Inflammatory macrophage treated with lipopolysaccharide for 4 hours (primary cell): ENCODE measurements at regions not wholly inside any gene's neighbourhood (a gene's known extent, or its start where the extent isn't known, plus 50 kb on each side); places are given as distances from the start of the nearest gene placed in this dataset.

ENCODE experiments used
- DNase-seq: peaks from one replicate; pipeline ENCODE4 v3.0.0-alpha.2; 2020

DNA sequence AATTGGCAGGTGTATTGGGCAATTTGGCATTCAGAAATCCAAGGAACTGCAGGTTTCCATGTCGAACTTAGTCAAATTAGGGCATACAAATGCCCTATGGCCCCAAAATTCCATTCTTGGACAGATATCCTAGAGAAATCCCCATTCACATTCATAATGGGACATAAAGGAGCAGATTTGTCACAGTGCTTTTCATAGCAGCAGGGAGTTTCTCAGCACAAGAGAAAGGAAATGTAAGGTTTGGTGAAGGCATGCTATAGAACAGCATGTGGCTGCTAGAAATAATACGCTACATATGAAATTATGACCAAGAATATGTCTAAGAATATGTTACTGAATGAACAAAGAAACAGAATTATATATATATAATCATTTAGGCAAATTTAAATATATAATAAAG lies 437.5 kb upstream of the BOD1L1 start:
- no peak for DNase-seq

DNA sequence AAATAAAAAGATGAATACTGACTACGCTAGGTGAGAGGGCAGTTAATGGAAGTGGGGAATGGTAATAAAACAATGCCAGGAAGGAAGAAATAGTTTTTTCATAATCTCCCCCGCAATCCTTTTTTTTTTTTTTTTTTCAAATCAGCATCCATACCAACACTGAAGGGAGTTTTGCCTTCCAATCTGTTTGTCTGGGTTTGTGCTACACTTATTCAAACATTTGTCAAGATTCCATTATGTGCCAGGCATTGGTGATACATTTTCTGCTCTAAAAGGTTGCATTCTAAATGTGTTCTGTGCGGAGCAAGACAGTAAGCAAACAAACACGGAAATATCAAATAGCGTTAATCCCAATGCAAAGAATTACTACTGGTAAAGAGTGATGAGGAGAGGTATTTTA lies 437.9 kb upstream of the BOD1L1 start:
- DNase-seq = no peak

DNA sequence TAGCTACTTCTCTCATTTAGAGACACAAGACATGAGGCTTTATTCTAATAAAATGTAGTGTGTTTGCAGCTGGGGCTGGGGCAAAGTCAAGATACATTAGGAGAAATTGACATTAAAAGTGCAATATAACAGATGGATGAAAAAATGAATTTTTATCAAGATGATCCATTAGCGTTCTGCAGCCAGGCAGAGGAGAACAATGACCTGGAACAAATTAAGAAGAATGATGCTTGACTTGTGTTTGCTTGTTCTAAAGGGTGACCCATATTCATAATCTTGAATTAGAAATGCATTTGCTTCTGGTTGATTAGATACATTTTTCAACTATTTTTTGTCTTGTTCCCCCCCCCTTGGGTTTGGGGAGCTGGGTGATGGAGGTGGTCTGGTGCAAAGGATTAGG lies 439.5 kb upstream of the BOD1L1 start:
- no peak for DNase-seq

DNA sequence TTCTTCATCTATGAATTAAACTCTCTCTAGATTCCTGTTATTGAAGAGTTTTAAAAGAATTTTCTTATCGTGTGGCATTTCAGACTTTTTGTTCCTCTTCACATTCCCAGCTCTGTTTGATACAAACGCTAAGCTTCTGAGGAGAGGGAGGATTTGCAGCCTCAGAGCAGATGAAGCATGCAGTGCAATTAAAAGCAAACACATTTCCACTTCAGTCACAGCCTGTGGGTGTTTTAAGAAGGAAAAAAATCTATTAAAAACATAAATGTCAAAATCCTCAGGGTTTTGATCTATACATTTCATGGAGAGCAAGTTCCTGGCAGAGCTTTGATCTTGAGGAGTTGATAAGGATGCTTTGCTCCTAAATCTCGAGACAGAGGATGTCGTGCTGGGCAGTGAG lies 442.4 kb upstream of the BOD1L1 start:
- DNase-seq = no peak

DNA sequence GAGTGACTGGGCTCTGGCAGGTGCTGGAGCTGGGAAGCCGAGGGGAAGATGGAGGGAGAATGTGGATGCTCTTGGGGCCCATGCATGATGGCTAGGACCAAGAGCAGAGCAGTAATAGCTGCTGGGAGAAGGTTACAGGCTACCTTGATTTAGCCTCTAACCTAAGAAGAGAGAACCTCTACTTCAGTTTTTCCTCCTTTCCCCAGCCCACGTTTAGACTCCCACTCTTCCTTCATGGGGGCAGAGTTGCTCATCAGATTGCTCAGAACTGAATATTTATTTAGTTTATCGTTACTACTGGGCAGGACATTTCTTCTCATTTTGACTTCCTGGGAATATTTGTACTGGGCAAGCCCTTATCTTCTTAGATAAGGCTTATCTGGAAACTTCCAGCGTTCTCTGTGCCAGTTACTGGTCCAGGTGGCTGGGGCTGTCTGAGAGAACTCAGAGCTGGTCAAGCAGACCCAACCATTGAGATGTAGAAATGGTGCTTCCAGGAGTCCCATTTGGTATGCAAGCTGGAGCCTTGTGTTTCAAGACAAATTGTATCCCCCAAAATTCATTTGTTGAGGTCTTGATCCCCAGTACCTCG lies 442.9 kb upstream of the BOD1L1 start:
- no peak for DNase-seq

DNA sequence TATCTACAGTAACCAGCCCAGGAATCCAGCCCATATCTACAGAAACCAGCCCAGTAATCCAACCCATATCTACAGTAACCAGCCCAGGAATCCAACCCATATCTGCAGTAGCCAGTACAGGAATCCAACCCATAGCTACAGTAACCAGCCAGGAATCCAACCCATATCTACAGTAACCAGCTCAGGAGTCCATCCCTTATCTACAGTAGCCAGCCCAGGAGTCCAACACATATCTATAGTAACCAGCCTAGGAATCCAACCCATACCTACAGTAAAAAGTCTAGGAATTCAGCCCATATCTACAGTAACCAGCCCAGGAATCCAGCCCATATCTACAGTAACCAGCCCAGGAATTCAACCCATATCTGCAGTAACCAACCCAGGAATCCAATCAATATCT lies 445.0 kb upstream of the BOD1L1 start:
- no peak for DNase-seq

DNA sequence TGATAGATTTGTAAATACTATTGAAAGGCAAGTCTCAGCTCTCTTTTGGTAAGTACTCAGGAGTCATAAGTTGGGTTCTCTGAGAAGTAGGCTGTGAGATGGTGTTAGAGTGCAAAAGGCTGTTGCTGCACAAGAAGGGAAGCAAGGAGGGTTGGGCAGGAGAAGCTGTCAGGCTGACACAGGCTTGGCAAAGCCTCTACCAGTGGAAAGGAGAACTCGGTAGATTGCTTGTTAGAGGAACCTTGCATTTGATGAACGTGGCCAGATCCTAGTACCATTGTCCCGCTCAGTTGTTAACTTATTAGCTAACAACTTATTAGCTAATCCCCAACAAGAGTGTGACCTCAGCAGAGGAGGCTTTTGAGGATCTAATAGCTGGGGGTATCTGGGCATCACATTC lies 449.3 kb upstream of the BOD1L1 start:
- DNase-seq = no peak

DNA sequence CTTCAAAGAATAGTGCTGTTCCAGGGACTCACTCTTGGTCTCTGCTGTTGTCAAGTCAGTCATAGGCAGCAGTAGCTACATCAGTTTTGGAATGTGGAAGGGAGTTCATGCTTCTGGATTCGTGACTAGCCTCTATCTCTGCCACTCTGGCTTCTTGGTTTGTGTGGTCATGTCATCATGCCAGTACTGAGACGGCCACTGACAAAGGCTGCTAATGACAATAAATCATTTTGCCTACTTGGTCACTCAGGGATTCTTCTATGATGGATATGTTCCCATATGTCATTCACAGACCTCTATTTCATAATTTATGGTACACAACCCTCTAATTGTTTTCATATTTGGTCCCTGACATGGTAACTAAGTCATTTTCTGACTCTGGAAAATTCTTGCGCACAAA lies 450.8 kb upstream of the BOD1L1 start:
- DNase-seq = no peak

DNA sequence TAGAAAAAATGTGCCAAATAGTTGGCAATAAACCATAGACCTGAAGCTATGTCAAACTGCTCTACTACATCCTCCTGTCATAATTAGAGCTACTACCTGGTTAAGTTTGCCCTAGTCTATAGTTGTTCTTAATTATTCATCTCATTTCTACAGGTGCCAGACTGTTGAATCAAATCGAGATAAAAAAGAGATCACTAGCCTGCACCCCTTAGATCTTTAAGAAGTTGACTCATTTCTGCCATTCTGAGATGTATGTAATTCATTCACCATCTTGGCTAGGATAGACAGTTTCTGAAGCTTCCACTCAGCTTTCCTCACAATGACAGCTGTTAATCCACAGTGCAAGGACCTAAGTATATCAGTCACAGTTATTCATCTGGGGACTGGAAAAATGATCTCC lies 452.1 kb upstream of the BOD1L1 start:
- DNase-seq = no peak

DNA sequence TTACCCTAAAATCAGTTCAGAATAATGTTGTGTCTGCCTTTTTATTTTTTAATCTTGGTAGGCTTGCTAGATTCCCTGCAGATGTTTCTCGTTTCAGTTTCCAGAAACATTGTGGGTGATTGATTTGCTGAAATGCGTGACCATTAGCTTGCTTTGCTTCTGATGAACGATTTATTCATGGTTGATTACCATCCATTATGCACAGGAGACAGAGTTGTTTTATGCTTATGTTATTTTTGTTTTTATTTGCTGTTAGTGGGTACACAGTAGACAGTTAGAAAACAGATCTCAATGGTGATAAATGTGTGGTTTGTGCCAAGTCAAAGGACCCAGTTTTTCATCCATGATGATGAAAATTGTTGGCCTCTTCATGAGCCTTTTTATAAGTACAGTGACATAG lies 455.6 kb upstream of the BOD1L1 start:
- no peak for DNase-seq

DNA sequence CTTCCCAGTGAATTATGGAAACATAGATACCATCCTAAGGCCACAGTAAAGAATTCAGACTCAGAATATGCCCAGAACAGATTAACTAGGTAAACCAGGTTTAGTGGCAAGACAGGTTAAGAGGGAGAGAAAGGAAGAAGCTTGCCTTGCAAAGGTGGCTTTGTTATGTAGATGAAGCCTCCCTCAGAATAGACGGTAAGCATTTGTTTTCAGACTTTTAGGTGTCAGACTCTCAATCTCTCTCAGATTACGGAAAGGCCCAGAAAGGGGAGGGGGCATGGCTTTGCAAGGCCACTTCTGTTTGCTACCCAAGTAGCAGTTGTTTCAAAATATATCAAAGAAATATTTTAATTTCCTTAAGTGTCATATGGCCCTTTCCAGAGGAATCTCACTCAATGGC lies 457.1 kb upstream of the BOD1L1 start:
- no peak for DNase-seq

DNA sequence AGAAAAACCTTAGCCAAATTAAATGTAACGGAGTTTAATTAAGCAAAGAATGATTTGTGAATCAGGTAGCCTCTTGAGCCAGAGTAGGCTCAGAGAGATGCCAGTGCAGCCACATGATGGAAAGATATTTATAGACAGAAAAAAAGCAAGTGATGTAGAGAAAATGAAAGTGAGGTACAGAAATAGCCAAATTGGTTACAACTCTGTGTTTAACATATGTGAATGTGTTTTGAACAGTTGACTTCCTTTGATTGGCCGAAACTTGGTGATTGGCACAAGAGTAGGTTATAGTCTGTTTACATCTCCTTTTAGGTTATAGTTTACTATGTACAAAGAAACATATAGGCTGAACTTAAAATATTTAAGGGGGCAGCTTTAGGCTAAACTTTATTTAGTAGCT lies 459.9 kb upstream of the BOD1L1 start:
- no peak for DNase-seq

DNA sequence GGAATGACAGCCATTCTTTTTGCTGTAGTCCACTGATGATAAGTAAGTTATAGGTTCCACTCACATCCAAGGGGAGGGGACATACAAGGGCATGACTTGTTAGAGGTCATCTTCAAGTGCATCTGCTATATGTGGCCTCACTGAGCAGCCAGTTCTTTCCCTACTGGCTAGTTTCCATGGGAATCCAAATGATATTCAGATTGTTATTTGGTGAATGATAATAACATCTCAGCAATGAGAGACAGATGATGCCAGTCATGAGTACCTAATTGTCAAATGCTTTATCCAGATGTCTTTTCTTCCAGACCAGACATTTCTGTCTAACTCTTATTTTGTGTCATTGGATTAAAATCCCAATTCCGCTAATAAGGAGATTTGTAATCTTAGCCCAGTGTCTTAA lies 460.4 kb upstream of the BOD1L1 start:
- no peak for DNase-seq

DNA sequence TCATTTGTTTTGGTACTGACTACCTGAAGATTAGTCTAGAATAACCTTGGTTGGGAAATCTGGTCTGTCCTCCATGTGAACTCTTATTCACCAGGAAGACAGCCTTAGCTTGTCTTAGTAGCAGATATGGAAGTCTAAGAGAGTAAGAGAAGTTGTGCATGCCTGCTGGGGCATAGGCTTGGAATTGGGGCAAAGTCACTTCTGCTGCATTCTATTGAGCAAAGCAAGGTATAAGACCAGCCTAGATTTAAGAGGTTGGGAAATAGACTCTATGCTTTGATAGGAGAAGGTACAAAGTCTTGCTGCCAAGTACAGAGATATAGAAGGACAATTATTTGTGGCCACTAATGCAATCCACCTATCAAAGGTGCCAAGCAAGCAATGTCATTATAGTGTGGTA lies 464.0 kb upstream of the BOD1L1 start:
- no peak for DNase-seq

DNA sequence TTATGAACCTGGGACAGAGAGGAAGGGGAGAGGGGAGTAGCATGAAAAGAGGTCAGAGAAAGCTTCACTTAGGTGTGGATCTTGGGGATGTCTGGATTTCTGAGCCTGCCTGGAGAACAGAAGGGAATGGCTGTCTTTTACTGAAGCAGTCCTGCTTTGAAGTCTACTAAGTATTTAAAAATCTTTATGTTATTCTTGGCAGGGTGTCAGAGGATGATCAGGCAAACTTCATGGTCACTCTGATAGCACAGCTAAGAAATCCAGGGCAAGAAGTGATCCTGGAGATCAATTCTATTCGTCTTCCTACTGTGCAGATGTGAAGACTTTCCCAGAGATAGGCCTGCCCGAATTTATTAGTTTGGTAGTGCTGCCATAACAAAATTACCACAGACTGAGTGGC lies 464.4 kb upstream of the BOD1L1 start:
- no peak for DNase-seq

DNA sequence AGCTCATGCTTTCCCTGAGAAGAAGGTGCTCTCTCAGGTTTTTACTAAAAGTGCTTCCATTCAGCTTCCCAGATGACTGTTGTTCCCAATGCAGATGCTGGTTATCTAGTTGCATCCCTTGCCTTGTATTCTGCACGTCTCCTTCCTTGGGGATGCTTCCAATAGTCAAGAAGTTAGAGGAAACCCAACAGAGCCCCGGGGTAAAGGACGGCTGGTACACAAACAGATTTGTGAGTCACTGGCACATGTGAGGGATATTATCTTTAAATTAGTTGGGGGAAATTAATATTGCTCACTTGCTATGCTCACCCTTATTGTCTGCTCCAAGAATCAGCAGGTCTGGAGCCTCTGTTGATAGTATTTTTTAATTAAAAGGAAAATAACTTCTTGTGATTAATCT lies 465.2 kb upstream of the BOD1L1 start:
- DNase-seq = no peak

DNA sequence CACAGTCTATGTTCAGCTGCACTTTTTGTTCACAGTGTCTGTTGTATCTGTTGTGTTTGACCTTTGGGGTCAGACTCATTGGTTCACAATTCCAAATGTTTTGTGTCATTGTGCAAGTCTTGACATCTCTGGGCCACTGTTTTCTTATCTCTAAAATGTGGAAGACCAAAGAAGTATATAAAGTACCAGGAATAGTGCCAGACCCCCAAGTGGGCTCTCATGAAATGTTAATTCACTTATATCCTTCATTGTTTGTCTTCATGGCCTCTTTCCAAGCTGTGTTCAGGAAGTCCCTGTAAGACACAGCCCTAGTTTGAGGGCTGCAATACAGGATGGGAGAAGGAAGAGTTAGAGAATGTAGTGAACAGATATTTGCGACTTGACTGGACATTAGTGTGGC lies 468.3 kb upstream of the BOD1L1 start:
- no peak for DNase-seq

DNA sequence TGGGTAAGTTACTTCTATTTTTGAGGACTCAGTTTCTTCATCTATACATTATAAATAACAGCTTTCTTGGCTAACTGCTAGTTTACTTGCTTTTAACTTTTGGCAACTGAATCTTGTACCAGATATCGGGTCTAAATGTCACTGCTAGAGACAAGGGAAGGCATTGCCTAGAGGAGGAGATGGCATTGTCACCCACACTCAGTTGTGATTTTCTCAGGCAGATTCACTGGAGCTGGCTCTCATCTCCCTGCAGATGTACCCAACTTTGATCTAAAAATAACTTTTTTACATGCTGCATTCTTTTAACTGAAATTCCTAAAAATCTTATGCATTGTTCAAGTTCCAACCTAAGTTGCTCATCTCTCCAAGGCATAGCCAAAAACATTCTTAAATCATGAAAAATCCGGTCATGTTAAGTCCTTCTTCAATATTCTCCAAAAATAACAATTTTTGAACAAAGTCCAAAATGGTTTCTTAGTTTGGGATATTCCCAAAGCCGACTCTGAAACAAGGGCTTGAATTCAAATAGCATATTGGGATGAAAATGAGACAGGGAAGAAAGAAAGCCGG lies 469.0 kb upstream of the BOD1L1 start:
- DNase-seq = no peak

DNA sequence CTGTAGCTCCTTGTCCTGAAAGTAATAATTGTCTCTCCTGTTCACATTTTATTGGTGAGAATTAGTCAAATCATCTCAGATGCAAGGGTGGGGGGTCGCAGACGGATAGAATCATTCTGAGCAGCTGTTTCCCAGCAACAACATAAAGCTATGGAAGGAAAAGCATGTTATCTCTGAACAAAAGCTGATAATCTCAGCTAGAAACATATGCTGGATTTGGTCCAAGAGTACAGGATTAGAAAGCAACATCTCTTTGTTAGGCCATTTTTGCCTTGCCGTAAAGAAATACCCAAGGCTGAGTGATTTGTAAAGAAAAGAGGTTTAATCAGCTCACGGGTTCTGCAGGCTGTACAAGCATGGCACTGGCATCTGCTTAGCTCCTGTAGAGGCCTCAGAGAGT lies 472.8 kb upstream of the BOD1L1 start:
- DNase-seq = no peak

DNA sequence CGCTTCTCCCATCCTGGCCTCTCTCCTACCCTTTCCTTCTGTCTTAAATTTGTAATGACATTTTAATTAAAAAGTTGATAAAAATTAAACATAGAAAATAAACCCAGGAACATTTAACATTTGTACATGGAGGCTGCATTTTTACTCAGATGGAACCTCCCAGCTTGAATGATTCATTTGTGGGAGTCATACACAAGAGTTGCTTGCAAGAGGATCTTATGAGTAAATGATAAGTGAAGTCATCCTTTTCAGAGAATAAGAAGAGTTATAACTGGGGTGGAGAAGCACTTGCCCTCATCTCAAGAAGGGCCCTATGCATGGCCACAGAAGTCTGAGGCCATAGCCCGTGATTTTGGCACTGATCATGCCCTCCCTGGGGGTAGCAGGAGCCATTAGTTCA lies 482.9 kb upstream of the BOD1L1 start:
- peak; percentile 73 for DNase-seq

DNA sequence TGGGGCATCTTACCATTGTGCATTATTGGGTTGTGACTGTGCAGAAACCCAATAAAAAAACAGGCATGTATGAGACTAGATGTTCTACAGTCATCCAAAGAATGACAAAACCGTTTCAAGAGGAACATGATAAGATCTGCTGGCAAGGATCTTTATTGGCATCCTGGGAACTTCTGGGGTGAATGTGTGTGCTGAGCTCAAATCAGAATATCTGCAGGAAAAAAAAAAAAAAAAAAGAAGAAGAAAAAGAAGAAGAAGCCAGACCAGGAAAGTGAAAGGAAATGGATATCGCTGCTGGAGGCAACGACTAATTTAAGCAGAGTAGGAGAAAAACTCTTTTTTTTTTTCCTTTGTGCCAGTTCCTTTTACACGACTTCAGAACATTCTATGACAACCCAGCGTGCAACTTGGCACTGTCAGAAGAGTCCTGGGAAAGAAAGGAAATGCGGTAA lies 484.2 kb upstream of the BOD1L1 start:
- peak; percentile 52 for DNase-seq

DNA sequence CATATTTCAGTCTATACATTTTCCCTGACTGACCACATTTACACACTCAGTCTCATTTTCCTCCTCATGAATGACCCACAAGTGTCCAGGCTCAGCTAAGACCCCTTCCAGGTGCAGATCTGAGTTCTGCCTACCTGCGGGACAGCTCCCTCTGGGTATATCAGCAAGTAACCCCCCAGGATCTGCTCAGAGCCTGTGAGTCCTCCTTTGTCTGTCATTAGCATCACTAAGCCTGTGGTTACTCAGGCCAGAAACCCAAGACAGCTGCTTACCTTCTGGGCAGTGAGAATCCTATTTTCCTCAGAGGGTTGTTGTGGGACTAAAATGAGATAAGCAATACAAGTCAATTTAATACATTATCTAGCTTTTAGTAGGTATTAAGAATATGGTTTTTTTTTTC lies 487.6 kb upstream of the BOD1L1 start:
- DNase-seq = no peak

DNA sequence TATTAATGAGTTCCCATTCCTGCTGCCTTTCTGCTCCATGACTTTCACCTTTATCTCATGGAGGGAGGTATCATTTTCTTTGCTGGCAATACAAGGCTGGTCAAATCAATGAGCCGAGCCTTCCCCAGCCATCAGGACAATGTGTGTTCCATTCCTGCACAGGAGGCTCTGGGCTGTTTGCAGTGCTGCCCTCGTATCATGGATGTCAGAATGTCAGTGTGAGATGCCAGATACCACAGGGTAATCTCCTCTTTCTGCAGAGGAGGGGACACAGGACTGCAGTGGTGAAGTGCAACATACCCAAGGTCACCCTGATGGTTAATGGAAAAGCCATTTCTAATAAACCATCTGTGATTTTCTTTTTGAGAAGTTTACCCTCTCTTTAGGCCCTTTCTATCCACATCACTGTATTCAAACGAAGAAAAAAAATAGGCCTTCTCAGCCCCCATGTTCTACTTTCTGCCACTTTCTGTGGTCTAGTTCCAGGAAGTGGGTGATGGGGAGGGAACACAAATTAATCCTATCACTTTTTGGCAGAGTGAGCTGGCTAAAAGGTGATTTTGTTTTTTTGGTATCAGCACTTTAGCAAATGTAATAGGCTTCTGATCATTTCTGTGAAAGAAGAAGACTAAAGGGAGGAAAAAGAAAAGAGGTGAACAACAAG lies 490.2 kb upstream of the BOD1L1 start:
- no peak for DNase-seq

DNA sequence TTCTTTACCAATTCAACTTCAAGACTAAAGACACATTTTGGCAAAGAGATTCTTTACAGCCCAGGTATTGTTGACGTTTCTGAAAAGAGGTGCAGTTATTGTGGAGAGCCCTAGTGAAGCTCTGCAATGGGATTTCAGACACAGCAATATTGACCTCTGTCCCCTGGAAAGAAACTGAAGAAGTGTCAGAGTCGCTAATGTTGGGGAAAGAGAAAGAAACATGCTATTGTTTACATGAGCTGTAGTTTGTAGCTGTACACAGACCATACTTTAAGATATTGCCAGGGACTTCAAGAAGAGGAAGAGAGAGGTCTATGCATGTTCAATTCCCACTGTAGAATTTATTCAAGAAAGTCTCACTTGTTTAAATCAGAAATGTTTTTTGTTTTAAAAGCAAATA lies 497.3 kb upstream of the BOD1L1 start:
- DNase-seq = no peak
